22Rv1 (cell line): ENCODE measurements at regions not wholly inside any gene's neighbourhood (a gene's known extent, or its start where the extent isn't known, plus 50 kb on each side); places are given as distances from the start of the nearest gene placed in this dataset.

Experiments used
- CTCF ChIP-seq: fragments of 450-650 bp; IDR thresholded peaks from 2 replicates; pipeline ENCODE4 v1.5.1; 2017; ENCODE audit warnings: mild to moderate bottlenecking
- ZFX ChIP-seq: fragments of 450-650 bp; IDR thresholded peaks from 2 replicates; pipeline ENCODE4 v1.6.1; 2017; ENCODE audit warnings: antibody characterized with exemption, borderline replicate concordance

- no peak for TF ChIP-seq CTCF
- no peak for TF ChIP-seq ZFX
Observed at GRCh38 chr3:8371960-8372463, 129.6 kb upstream of the LMCD1 start.
